G401.6 (cell line): ENCODE measurements at regions not wholly inside any gene's neighbourhood (a gene's known extent, or its start where the extent isn't known, plus 50 kb on each side); places are given as distances from the start of the nearest gene placed in this dataset.

Source experiments
- FAIRE-seq: peaks from 2 replicates; lab custom pipeline; 2012; peaks lifted over from hg19 to GRCh38; lab: Jason Lieb, UNC

GRCh38 chr13:75129331-75129730, 352.6 kb downstream of the TBC1D4 start:
- no peak for FAIRE-seq

GRCh38 chr13:75124415-75124814, 357.6 kb downstream of the TBC1D4 start:
- FAIRE-seq: no peak

DNA sequence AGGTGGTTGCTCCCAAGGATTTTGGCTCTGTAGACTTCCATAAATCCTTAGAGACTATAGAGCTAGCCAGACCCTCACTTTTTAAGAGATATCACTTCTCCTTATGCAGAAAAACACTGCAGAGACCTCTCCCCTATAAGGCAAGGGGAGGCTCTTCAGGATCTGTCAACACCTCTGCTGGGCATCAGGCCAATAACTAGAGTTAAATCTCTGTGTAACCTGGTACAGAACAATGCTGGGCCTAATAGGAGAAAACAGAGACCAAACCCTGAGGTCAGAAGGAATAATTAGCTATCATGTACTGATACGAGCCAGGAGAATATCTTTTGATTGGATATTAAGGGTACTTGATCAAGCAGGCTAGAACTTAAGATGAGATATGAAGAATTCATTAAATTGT, 358.5 kb downstream of the TBC1D4 start:
- no peak for FAIRE-seq

GRCh38 chr13:75120085-75120484, 361.9 kb downstream of the TBC1D4 start:
- no peak for FAIRE-seq

GRCh38 chr13:75115171-75115570, 366.8 kb downstream of the TBC1D4 start:
- no peak for FAIRE-seq

GRCh38 chr13:75103976-75104375, 378.0 kb downstream of the TBC1D4 start:
- FAIRE-seq: no peak

DNA sequence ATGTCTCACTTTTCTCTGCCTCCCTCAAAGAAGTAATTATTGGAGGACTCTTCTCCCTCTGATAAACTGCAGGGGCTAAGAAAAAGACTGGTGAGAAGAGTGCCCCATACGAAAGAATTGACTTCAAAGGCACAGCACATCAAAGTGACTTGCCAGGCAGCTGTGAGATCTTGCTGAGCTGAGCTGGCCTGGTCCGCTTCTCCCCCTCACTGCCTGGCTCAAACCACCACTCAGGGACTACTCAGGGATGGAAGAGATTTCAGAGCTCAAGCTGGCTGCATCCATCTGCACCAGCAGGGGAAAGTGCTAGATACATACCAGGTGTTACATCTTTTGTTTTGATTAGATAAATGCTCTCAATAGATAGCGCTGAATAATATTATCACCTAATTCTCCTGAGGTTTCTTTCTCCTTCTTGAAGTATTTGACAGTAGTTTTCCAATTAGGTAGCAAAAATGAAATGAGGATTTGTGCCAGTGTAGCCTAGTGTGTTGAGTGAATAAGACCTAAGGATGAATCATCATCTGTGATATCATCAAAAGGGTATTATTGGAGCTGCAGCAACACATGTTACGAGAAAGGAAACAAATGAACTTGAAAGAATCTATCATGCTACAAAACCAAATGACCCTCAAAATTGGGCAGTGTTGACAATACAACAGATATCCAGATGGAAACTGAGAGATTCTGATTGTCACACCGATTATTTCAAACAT, 379.8 kb downstream of the TBC1D4 start:
- FAIRE-seq: no peak

DNA sequence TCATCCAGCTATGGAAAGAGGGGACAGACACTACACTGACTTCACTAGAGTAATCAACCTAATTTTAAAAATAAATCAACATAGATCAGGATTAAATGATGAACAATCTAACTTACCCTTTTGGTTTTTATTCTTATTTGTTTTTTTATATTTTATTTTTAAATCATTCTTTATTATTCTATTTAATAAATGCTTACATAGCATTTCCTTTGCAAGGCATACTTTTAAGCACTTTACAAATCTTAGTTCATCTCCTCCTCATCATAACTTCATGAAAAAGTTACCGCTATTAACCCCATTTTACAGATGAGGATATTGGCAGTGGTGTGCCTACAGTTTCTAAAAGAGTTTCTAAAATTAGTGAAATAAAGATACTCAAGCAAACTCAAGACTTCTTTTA, 380.6 kb downstream of the TBC1D4 start:
- FAIRE-seq: no peak

DNA sequence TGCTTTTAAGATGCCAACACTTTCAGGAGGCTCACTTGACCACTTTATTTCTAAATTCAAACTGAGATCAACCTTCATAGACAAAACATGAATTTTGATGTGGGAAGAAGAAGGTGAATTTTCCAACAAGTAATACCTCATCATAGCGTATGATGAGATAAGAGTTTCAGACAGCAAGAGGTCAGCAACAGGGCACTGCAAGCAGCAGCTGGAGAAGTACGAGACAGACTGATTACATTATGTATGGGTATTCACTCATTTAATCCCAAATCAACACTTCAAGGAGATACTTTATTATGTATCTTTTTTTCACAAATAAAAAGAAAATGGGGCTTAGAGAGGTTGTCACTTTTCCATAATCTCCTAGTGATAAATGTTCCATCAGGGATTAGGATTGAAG, 389.8 kb downstream of the TBC1D4 start:
- FAIRE-seq: no peak

DNA sequence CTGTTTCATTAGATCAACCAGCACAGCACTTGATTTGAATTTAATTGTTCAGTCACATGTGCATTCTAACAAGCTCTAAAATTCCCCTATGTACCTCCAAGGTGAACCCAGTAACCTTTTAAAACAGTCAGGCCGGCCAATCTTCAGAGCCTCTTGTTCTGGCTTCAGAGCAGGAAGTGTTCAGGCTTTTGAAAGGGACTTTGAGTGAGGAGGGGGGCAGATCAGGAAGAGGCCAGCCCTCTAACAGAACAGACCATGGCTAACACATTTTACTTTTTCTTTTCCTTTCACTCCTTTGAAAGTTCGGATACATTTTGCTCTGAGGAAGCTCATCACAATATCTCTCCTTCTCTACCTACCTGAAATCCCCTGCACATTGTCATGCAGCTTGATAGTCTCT, 390.3 kb downstream of the TBC1D4 start:
- FAIRE-seq: no peak

- no peak for FAIRE-seq
Measured at GRCh38 chr13:75090872-75091615, 390.9 kb downstream of the TBC1D4 start.

DNA sequence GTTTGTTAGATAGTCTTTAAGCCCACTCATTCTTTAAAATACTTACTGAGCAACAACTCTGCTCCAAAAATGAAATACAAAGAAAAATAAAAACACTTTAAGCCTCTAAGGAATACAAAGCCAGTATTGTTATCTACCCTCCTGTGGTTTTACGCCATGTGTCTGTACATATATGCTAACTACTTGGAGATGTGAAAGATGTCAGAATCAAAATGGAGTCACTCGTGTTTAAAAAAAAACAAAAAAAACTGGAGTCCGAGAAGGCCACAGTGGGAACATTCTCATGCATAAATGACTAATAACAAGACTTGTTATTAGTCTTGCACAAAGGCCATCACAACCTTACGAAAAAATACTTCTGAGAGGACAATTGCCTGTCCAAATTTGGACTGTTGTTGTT, 393.1 kb downstream of the TBC1D4 start:
- FAIRE-seq: no peak

DNA sequence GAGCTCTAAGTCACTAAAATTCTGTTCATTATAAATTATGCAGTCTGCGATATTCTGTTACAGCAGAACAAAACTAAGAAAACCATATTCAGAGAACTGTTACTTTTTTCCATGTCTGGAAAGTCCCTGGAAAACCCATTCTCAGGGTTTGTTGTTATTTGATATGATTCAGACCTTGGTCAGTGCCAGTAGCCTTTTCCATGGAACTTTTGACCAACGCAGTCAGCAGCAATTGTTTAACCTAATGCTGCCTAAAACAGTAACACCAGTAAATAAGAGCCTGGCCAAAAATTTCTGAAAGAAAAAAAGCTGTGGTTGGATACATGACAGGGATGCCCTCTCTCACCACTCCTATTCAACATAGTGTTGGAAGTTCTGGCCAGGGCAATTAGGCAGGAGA, 402.7 kb downstream of the TBC1D4 start:
- FAIRE-seq: no peak

- no peak for FAIRE-seq
Measured at GRCh38 chr13:75076476-75076875, 405.5 kb downstream of the TBC1D4 start.

DNA sequence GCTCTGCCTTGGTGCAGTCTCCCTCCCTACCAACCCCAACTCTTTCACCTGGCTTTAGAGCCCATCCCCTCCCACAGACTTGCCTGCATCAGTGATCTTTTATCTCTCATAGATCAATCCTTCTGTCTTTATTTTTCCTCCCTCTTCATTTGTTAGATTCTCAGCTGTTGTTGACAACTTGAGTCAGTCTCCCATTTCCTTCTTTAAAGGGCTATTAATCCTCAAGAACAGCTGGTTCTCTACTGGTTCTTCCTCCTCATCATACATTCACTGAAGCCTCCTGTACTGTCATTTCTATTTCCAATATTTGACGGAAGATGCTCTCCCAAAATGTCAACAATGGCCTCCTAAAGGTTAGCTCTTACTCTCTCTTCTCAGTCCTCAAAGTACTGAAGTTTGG, 408.2 kb downstream of the TBC1D4 start:
- no peak for FAIRE-seq

GRCh38 chr13:75072891-75073290, 409.1 kb downstream of the TBC1D4 start:
- no peak for FAIRE-seq

GRCh38 chr13:75072368-75072767, 409.6 kb downstream of the TBC1D4 start:
- FAIRE-seq: no peak

GRCh38 chr13:75071796-75072195, 410.2 kb downstream of the TBC1D4 start:
- FAIRE-seq: no peak

DNA sequence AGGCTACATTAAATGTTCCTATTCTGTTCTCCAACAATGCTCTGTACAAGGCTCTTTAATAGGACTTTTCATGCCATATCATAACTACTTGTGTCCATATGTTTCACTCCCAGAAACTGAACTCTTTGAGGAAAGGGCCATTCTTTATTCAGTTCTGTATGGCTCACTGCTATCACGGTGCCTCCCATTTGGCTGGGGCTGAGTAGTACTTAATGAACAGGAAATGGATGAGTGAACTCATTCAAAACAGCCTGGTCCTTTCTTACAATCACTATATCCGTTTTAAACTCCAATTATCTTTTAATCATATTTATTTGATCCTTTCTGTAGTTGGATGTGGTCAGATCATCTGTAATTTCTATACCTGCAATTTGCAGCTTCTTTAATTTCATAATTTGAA, 410.6 kb downstream of the TBC1D4 start:
- no peak for FAIRE-seq

- FAIRE-seq: no peak
Measured at GRCh38 chr13:75061909-75062308, 420.1 kb downstream of the TBC1D4 start.

DNA sequence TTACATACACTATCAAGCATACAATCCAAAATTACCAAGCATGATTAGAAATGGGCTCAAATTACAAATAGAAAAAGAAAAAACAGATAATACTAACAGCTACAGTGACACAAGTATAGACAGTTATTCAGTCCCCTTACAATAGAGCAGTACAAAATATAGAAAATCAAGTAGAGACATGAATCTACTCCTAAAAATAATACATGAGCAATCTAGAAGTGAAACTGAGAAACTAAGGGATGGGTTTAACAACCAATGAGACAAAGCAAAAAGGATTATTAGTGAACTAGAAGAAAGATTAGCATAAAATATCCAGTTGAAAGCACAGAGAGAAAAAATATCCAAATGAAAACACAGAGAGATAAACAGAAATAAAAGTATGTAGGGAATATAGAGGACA, 426.7 kb downstream of the TBC1D4 start:
- no peak for FAIRE-seq

- FAIRE-seq: no peak
Measured at GRCh38 chr13:75052616-75053015, 429.4 kb downstream of the TBC1D4 start.

- FAIRE-seq: no peak
Measured at GRCh38 chr13:75050419-75051046, 431.4 kb downstream of the TBC1D4 start.
